ENCODE measurements at regions not wholly inside any gene's neighbourhood (a gene's known extent, or its start where the extent isn't known, plus 50 kb on each side); places are given as distances from the start of the nearest gene placed in this dataset.

DNA sequence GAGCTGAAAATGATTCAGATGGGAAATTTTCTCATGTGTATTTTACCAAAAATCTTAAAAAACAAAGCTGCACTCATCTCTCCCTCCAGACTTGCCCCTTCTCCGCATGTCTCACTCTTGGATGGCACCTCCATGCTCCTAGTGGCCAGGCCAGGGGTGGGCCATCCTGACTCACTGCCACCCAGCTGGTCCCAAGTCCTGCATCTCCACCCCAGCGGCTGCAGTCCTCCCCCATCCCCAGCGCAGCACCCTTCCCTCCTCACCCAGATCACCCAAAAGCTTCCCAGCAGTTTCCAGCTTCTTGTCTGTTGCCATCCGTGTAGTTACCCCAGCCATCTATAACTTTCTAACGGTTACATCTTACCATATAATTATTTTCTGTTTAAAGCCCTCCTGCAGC is 53.0 kb upstream of the INSIG1 start:
- no peaks in the 10 kb centered on the region for H3K4me1 Mint-ChIP-seq (ENCODE audit: low read depth, unreplicated experiment)
- H3K4me3 Mint-ChIP-seq (ENCODE audit: unreplicated experiment): no peak overlapping the region
- H3K9me3 Mint-ChIP-seq (ENCODE audit: unreplicated experiment): peaks cover 7% of the 10 kb centered on the region
- no peak overlapping the region for H3K27ac Mint-ChIP-seq (ENCODE audit: unreplicated experiment)
- DNase-seq: no peak
- no peak for TF ChIP-seq CTCF (IDR thresholded peaks at IDR 0.05; ENCODE audit: partially characterized antibody, unreplicated experiment)
- H3K27me3 Mint-ChIP-seq (ENCODE audit: unreplicated experiment): peaks cover 3% of the 10 kb centered on the region
- H3K36me3 Mint-ChIP-seq (ENCODE audit: unreplicated experiment): peaks cover 8% of the 10 kb centered on the region

- H3K27ac Mint-ChIP-seq (ENCODE audit: unreplicated experiment): no peak overlapping the region
- H3K4me3 Mint-ChIP-seq (ENCODE audit: unreplicated experiment): no peak overlapping the region
- H3K4me1 Mint-ChIP-seq (ENCODE audit: low read depth, unreplicated experiment): no peaks in the 10 kb centered on the region
- DNase-seq: no peak
- peaks cover 7% of the 10 kb centered on the region for H3K9me3 Mint-ChIP-seq (ENCODE audit: unreplicated experiment)
- TF ChIP-seq CTCF (IDR thresholded peaks at IDR 0.05; ENCODE audit: partially characterized antibody, unreplicated experiment): no peak
- peaks cover 12% of the 10 kb centered on the region for H3K36me3 Mint-ChIP-seq (ENCODE audit: unreplicated experiment)
- H3K27me3 Mint-ChIP-seq (ENCODE audit: unreplicated experiment): peaks cover 7% of the 10 kb centered on the region
These were observed 50.0 kb upstream of the INSIG1 start for GRCh38 chr7:155247479-155248365.
